Left cardiac atrium (tissue), 4 donors: ENCODE measurements at regions not wholly inside any gene's neighbourhood (a gene's known extent, or its start where the extent isn't known, plus 50 kb on each side); places are given as distances from the start of the nearest gene placed in this dataset.

ENCODE experiments used
- ATAC-seq, 2 donors: fragments of 200-7000 bp; cut with Tn5 transposase; one replicate each; pipeline ENCODE4 v1.9.1; 2020; ENCODE audit warnings: mild to moderate bottlenecking in 2 of 2, moderate library complexity in 2 of 2
- DNase-seq: peaks from one replicate; pipeline ENCODE4 v3.0.0-alpha.2; 2020
- intact Hi-C, 2 donors: fragments of 100-400 bp; cut with DNase I; formaldehyde crosslinking; loops; one replicate each; pipeline versions ENCODE4 v1.14.1 to v1.15.1; 2022 to 2023
- donor health status: DM: no; HTN: yes; CAD: no.
- donor health status: DM: no; HTN: yes; CAD: no; lungs with severe emphysema.
- donor health status: DM: yes; HTN: yes; CAD: no.
- donor health status: Dilated cardiomyopathy.

DNA sequence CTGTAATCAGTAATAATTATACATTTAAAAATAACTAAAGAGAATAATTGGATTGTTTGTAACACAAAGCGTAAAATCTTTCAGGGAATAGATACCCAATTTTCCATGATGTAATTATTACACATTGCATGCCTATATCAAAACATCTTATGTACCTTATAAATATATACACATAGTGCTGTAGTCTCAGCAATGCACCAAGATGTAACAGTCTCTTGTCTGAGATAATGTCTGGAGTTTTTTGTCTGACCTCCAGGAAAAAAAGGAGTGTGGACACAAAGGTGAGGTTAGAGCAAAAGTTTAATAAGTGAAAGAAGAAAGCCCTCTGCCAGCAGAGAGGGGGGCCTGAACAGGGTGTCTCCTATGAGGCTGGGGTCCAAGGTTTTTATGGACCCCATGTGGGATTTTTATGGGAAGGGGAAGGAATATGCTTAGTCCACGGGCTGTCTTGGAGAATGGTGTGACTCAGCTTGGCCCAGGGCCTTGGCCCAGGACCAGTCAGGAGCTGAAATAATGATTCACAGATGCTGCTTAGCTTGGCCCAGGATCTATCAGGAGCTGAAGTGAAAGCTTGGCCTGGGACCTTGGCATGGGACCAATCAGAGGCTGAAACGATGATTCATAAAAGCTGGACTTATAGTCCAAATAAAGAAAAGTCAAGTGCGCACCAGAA lies 545.0 kb downstream of the ZPLD1 start:
- DNase-seq = peak; percentile 90
- intact Hi-C loops = no loop called here
- ATAC-seq = peak; percentile 90 to 100

DNA sequence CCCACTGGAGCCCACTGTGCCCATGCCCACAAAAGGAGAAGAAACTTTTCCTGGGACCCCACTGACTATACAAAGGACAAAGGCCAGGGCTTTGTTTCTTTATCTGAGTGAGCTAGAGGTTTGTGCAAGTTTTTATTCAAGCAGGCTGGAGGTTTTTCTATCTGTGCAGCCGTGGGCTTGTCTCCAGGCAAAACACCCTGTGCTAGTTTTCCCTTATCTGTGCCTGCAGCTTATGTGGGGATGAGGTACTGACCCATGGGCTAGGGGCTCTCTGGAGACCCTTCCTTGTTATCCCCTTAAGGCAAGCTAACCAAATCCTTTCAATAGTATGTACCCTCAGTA lies 545.5 kb downstream of the ZPLD1 start:
- ATAC-seq = peak; percentile 44 to 77
- intact Hi-C loops = no loop called here
- peak; percentile 20 for DNase-seq

DNA sequence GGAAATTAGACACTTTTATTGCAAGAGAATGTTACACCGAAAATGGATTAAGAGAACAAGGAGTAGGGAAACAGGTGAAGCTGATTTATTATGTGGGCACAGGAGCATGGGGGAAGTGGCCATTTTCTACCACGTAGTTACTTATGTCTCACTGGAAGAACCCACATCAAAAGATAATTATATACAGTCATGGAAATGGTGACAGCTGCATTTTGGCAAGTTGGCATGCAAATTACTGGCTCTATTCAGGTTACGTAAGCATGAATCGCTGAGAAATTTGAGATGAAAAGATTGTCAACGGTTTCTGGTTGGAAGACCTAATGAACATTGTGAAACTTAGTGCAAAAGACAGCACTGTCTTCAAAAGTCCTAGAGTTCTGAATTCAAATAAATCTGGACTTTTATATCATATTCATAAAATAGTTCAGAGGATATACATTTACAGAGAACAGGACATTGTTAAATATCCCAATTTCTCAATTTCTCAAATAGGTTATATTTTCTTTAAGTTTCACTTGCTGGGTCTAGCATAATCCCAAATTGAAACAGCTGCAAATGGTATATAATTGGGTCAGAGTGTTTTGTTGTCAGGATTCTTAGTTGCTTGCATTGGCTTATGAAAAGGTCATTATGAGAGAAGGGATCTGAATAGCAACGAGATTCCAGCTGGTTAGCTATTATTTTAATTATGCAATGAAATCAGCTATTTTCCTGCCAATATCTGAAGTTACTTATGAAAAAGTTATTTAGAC lies 567.8 kb downstream of the ZPLD1 start:
- DNase-seq = no peak
- intact Hi-C loops = no loop called here
- ATAC-seq = no peak

- no peak for ATAC-seq
- DNase-seq = no peak
- intact Hi-C loops = no loop called here
Measured at GRCh38 chr3:103006526-103007183, 571.8 kb downstream of the ZPLD1 start.

DNA sequence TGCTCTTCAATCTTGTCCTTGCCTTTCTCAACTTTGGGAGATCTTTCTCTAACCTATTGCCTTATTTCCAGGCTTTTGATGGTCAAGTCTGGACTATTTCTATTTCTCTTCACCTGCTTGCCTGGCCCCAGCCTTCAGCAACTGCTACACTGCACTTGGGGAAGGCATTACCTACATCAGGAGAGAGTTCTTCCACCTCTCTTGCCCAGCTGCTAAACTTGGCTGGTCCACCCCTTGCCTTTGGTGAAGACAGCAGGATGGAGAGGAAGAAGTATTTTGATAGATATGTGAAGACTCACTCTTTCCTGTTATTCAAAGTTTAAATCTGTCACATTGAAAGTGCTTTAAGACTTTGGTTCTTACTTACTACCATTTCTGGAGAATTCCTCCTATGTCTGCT lies 574.8 kb downstream of the ZPLD1 start:
- DNase-seq = no peak
- intact Hi-C loops = no loop called here
- no peak for ATAC-seq

GRCh38 chr3:103025880-103026279 lies 591.1 kb downstream of the ZPLD1 start:
- no peak for DNase-seq
- intact Hi-C loops = no loop called here
- ATAC-seq = no peak

GRCh38 chr3:103033841-103034240 lies 599.0 kb downstream of the ZPLD1 start:
- intact Hi-C loops = no loop called here
- DNase-seq = no peak
- ATAC-seq = no peak

DNA sequence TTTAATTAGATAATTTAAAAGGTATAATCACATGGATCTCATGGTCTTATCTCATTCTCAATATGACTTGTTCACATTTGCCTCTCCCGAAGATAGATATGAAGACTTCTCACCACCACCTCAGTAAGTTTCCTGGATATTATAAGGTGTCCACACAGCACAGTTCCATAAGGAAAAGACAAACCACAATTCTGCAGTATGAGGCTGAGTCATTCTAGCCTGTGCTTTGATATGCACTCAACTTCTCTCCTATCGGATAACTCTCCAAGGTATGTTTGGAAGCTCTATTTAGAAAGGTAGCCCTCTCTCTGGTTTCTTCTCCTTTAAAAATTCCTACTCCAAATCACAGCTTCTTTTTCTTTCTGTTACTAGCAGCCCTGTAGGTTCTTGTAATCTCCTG lies 612.8 kb downstream of the ZPLD1 start:
- ATAC-seq = no peak
- intact Hi-C loops = no loop called here
- DNase-seq = no peak

DNA sequence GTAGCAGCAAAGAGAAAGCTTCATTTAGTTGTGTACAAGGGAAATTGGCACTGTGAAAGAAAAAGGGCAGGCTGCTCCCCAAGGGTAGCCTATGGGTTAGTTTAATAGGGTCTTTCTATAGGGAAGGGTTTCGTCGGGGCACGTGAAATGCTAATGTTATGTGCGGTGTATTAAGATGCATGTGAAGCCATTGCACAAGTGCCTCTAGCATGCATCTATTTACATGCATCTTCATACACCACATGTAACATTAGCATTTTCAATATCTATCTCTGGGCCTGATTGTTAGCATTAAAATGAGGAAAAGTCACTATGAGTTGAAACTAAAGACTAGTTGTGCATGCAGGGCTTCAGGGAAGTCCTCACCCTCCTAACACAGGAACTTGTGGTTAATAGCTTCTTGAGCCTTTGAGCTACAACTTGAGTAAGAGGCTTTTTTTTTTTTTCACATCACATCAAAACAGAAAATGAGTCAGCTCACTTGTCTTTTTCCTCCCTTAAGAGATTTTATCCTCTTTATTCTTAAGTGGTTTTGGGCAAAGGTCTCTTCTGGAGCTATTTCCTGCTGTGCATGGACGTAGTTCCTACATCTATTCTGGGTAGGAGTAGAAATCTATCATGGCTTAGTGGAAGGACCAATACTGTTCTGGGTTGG lies 613.4 kb downstream of the ZPLD1 start:
- intact Hi-C loops = no loop called here
- DNase-seq (no peak), ATAC-seq (no peak)

DNA sequence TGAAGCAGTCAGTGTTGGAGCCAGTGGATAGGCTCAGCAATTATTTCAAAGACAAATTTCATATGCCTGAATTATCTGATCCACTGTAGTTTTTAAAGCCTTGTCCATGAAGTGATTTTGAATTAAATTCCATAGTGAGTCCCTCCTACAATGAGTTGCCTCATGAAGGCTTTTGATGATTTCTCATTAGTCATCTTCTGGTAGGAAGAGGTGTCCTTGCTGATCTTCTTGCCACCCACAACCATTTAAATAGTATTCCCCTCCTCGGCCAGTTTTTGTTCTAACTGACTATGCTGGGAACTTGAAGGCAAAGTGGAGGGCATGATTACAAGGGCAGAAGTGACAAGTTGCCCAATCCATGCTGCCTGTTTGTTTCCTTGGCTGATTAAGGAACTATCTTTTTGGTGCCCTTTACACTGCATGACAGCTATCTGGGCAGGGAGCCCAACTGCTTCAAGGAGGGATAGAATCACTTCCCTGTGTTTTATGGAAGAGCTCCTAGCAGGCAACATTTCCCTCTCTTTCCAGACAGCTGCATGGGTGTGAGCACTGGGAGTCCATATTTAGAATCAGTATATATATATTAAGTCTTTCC lies 617.5 kb downstream of the ZPLD1 start:
- intact Hi-C loops = no loop called here
- DNase-seq = peak; percentile 35
- ATAC-seq = peak; percentile 34 to 71

DNA sequence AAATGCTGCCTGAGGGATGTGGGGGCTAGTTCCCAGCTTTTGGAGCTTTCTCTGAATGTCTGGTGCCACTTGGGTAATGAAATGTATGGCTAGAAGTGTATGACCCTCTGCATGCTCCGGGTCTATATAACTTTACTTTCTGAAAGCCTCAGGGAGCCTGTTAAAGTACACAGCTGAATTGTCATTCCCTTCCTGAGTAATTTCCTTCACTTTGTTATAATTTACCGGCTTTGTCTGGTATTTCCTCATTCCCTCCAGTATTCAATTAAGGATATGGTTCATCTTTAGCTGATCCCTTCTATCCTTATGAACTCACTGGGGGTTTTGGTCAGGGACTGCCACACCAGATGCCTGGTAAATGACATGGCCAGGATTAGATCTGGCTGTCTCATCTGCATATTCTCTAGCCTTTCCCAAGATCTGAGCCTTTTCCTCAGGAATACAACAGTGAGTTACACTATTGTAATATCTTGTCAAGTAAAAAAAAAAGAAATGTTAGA lies 620.3 kb downstream of the ZPLD1 start:
- intact Hi-C loops = no loop called here
- DNase-seq = no peak
- ATAC-seq = no peak

DNA sequence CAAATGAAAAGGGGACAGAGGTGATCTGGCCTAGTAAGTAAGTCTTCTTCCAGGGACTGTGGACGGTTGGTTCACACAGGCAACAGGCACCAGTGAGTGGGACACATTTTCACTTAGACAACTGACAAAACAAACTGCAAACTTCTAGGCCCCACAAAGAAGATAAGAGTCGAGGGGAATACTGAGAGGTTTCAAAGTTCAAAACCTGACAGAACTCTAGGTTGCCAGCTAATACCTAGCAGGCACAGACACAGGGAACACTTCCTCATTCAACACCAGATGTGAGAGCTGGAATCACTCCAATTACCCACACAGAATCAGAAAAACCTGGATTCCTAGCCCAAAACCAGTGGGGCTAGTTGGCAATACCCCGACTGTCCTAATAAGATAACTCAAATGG lies 621.7 kb downstream of the ZPLD1 start:
- ATAC-seq = no peak
- intact Hi-C loops = no loop called here

GRCh38 chr3:103057003-103057402 lies 622.2 kb downstream of the ZPLD1 start:
- ATAC-seq = no peak
- DNase-seq = no peak
- intact Hi-C loops = no loop called here

More for the DNA sequence above, 621.7 kb downstream of the ZPLD1 start:
- DNase-seq = no peak

- ATAC-seq (no peak), DNase-seq (no peak)
- intact Hi-C loops = no loop called here
Measured at GRCh38 chr3:103057487-103057886, 622.7 kb downstream of the ZPLD1 start.

- DNase-seq (no peak), ATAC-seq (no peak)
- intact Hi-C loops = no loop called here
Measured at GRCh38 chr3:103059432-103059831, 624.6 kb downstream of the ZPLD1 start.

DNA sequence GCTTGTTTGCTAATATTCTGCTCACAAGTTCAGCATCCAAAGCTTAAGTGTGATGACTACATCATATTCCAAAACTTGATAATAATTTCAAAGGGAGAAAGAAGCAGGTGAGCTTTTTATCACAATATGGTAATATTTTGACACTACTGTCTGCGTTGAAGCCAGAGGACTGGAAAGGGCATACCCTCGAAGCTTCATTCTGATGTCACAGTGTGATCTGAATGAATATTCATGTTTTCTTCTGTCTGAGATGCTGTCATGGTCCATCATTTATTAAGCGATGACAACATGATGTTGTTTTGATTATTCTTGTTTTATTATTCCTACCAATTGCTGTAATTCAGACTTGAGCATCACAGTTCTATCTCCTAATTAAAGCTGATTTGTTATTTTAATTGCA lies 625.4 kb downstream of the ZPLD1 start:
- intact Hi-C loops = no loop called here
- ATAC-seq (no peak), DNase-seq (no peak)

- no peak for DNase-seq
- ATAC-seq = no peak
- intact Hi-C loops = no loop called here
Measured at GRCh38 chr3:103067963-103068362, 633.1 kb downstream of the ZPLD1 start.

DNA sequence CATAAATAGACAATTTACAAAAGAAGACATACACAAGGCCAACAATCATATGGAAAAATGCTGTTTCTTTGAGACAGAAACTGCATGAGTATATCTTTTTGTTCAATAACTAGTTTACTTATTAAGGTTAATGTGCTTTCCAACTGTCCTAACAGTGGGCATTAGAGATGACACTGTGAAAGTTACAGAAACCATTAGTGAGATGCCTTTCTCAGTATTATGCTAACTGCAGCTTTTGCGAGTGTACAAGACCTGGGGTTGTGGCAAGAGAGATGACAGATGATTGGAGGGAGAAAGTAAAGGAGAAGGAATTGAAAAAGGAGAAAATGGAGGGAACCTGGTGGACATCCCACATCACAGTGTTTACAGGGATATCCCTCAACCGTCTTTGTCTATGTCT lies 640.5 kb downstream of the ZPLD1 start:
- ATAC-seq (no peak), DNase-seq (no peak)
- intact Hi-C loops = no loop called here

DNA sequence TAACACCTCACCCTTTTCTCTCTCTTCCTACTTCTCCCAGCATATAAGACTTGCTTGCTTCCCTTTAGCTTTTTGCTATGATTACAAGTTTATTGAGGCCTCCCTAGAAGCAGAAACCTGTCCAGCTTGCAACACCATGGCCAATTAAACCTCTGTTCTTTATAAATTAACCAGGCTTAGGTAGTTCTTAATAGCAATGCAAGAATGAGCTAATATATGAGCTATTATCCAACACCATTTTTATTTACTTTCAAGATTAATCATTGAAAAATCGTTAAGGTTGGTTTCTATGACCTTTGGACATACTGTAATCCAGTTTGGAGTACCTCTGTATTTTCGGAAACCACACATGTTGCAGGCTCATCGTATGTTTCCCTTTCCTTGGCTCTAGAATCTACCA lies 643.1 kb downstream of the ZPLD1 start:
- DNase-seq (no peak), ATAC-seq (no peak)
- intact Hi-C loops = no loop called here

DNA sequence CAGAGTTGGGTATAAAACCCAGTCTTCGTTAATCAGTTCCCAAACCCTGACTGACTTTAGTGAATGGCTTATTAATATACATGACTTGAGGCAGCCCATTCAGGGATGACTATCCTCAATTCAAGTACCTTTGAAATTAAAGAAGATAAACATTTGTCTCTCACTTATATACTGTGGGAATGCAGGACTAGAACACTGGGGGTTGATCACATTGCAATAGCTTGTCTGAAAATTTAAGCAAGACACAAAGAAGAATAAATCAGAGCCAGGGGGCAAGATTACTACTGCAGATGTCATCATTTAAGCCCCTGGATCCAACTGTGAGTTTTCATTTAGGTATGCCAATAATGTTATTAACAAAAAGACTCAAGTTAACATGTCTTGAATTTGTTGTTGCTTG lies 647.7 kb downstream of the ZPLD1 start:
- intact Hi-C loops = no loop called here
- no peak for ATAC-seq
- DNase-seq = no peak
